T-helper 2 cell treated with Interferon-gamma antibody and Interleukin-4, amounts not matched to agents 100 ng/mL and 5 ng/mL, for 36 hours (primary cell): ENCODE measurements at regions not wholly inside any gene's neighbourhood (a gene's known extent, or its start where the extent isn't known, plus 50 kb on each side); places are given as distances from the start of the nearest gene placed in this dataset.
"Not testable (repeated sequence)": the region's sequence is repeated elsewhere in the genome, so short reads cannot be mapped to it uniquely, and the experiment has no call there.

Experiments
- intact Hi-C: fragments of 100-400 bp; cut with micrococcal nuclease; formaldehyde crosslinking; loops from one replicate; pipeline ENCODE4 v1.15.1; 2023

DNA sequence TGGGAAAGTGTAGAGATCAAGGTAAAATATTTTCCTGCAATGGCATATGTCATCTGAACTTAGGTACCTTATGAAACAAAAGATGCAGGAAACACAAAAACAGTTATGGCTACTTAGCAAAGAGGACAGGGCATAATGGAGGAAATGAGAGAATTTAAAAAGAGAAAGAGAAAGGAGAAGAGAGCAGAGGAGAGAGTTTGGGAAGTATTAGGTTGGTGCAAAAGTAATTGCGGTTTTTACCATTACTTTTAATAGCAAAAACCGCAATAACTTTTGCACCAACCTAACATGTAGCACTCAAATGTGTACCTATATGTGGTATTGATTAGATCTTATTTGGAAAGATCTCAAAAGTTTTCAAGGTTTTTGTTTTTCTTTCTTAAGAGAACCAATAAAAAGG is 160.1 kb upstream of the ACTBL2 start:
- intact Hi-C loops, result no loop called here

DNA sequence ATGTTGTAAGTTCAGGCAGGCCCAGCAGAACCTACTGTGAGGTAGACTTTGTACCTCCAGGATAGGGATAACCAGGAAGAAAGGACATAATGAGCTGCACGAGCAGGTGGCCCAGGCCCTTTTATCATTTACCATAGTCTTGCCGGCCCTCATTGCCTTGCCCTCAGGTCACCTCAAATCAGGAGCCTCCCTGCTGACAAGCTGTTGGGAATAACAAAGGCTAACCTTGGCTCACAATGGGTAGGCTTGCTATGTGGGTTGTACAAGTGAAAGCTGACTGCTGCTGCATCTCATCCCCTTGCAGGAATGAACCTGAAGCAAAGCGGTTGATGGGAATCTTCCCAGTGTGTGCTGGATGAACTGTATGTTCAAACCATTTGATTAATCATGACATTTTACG is 159.5 kb upstream of the ACTBL2 start:
- intact Hi-C loops, result no loop called here

DNA sequence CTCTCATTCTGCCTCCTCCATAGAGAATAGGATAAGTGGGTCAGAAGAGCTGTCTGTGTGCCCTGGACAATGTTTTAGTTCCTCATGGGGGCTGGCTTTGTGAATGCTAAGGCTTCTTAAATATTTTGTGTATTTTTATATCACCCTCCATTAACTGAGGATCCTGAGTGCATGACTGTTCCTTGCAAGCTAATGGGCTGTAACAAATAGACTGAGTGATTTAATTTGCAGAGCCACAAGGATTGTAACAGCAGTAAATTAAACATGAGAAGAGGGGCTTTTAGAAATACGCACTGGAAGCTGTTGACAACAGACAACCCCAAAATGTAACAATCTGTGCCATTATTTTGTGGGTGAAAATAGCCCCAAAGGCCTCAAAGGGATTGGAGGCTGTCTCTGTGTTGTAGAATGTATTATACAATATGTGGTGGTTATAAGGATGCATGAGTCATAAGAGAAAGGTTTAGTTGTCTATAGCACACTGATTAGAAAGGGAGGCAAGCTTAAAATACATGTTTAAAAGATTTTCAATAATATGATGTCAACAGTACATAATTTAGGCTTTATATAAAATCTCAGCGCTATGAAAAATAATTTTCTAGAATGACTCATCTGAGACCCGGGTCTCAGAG is 152.7 kb upstream of the ACTBL2 start:
- intact Hi-C loops, result no loop called here

DNA sequence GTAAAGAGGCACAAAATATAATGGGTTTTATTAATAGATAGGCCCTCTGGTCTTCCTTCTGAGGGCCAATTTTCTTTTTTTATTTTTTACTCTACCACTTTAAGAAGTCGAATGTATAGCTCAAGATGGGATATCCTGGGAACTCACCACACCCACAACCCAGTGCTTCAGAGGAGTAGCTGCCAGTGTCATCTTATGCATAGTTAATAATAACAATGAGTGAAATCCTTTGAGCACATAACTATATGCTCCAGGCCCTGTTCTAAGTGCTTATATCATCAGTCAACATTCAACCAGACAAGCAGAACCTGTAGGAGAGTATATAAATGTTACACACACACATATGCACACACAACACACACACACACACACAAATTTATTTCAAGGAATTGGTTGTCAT is 150.3 kb upstream of the ACTBL2 start:
- intact Hi-C loops, result no loop called here

DNA sequence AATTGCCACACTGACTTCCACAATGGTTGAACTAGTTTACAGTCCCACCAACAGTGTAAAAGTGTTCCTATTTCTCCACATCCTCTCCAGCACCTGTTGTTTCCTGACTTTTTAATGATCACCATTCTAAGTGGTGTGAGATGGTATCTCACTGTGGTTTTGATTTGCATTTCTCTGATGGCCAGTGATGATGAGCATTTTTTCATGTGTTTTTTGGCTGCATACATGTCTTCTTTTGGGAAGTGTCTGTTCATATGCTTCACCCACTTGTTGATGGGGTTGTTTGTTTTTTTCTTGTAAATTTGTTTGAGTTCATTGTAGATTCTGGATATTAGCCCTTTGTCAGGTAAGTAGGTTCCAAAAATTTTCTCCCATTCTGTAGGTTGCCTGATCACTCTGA is 148.5 kb upstream of the ACTBL2 start:
- intact Hi-C loops, result not testable (repeated sequence)

DNA sequence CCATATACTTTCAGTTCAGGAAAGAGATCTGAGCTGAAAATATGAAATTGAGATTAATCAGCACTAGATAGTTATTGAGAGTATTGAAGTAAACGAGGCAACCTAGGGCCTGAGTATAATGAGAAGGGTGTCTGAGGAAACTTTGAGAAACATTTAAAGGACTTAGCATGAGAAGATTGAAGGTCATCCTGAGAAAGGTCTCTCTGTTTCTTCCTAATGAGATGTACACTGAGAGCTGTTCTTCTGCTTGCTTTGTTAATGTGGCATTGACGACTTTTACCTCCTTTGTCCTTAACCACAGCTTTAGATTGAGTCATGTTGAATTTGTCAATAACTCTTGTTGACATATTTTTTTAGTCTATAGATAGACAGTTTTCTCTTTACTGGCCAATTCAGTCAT is 145.1 kb upstream of the ACTBL2 start:
- intact Hi-C loops, result no loop called here

DNA sequence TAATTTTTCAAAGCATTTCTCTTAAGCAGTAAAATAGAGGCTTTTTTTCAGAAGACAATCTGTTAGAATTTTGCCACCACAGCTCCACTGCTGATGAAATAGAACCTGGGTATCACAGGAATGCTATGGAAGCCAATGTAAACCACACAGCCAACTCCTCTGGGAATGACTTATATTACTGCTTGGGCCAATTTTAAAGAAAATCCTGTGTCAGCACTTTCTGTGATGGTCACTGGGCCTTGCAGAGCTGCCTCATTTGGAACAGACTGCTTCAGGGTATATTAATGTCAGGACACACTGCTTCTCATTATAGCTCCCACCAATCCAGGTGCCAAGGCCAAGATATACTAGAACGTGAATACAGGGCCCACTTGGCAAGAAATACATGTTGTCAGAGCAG is 144.1 kb upstream of the ACTBL2 start:
- intact Hi-C loops, result no loop called here

DNA sequence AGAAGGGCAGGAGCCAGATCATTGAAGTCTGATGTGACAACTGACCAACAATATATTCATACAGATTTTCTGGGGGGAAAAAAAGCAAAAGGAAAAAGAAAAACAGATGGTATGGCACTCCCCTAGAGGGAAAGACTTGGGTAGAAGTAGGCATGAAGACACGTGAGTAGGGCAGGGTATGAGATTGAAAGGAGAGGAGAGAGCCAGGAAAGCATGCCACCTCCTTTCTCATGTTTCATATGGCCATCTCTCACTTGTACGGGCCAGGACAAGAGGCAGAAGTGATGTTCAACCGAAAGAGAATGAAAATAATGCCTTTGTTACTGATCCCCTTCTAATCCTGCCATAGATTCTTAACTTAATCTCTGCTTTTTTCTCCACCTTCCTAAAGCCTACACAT is 139.0 kb upstream of the ACTBL2 start:
- intact Hi-C loops, result no loop called here

DNA sequence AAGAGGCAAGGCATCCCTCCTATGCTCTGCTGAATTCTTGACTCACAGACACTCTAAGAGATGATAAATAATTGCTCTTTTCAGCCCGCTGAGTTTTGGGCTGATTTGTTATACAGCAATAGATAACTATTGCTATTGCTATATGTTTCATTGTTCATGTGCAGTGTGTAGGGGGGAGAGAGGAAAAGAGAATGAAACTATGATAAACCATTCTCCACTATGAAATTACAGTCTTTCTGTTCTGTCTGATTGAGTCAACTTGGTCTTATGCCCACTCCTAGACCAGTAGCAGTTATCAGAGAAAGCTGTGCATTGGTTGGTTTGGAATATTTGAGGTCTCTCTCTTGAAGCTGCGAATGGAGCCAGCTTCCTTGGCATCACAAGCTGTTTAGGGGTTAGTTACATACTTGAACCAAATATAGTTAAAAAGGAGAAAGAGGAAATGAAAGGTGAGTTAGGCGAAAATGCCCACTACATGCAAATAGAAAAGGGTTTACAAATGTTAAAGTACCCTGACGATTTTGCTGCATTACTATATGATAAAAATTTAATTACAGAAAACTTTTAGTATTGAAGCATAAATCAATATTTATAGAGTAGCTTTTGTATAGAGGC is 136.3 kb upstream of the ACTBL2 start:
- intact Hi-C loops, result no loop called here

DNA sequence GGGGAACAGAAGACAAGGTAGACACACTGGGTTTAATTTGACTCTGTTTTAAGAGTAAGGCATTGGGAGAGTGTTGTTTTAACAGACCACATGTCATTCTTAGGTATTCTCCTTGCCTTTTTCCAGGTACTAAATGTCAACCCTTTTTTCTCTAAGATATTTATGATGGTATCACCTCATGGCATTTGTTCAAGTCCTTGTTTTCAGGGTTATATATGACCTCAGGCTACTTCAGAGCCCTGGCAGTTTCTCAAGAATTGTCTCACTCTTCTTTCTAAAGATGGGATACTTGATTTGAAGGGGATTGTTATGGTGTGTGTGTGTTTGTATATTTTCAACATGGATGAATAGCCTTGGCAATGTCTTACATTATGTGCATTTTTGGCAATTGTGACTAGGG is 131.1 kb upstream of the ACTBL2 start:
- intact Hi-C loops, result no loop called here

DNA sequence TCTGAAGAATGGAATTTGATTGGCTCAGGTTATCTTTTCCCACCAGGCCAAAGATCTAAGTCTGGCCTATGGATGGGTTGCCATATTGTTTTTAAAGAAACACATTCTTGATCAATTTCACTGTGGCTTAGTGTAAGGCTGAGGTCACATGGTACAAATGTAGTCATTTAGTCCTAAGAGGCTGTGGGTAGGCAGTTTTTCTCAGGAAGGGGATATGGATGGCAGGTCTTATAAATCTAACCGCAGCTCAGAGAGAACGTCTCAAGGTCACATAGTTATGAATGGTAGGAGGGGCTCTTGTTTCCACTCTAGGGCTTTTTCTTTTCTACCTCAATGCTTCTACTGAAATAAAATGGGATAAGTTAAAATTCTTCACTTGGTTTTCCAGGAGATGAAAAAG is 128.6 kb upstream of the ACTBL2 start:
- intact Hi-C loops, result no loop called here

DNA sequence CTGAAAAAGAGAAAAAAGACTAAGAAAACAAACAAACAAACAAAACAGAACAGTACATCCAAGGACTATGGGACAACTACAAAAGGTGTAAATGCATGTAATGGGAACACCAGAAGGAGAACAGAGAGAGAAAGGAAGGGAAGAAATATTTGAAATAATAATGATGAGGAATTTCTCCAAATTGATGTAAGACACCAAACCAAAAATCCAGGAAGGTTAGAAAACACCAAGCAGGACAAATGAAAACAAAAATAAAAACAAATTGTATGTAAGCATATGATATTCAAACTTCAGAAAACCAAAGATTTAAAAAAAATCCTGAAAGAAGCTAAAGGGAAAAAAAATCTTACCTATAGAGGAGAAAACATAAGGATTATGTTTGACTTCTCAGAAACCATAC is 125.9 kb upstream of the ACTBL2 start:
- intact Hi-C loops, result no loop called here

DNA sequence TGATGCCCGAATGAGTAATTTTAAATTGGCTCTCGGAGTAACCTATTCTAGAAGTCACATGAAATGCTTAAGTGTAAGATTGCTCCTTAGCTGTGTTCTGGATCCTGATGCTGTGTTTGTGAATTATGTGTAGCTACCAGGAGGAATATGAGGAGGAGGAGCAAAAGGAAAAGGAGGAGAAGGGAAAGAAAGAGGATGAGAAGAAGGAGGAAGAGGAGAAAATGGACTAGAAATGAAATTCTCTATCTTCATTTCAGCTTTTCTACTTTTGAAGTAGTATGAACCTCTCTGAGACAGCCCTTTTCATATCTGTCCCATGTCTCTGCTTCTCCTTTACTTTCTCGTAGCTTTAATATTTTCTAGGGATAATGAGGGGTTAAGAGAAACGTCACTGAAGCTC is 119.4 kb upstream of the ACTBL2 start:
- intact Hi-C loops, result no loop called here

DNA sequence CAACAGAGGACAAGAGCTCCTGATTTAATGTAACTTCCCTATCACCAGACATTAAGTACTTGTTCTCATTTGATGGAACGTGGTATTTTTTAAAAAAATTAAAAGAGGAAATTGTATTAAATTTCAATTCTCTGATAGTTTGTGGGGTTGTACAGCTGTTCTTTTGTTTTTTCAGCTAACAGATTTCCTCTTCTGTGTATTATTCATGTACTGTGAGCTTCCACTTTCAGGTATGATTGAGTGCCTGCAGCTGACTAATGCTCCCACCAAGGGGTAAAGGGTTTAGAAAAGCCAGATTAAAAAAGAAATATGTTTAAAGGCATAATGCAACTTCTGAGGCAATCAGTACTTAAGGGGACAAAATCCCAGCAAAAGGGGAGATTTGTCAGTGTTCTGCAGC is 117.7 kb upstream of the ACTBL2 start:
- intact Hi-C loops, result no loop called here

DNA sequence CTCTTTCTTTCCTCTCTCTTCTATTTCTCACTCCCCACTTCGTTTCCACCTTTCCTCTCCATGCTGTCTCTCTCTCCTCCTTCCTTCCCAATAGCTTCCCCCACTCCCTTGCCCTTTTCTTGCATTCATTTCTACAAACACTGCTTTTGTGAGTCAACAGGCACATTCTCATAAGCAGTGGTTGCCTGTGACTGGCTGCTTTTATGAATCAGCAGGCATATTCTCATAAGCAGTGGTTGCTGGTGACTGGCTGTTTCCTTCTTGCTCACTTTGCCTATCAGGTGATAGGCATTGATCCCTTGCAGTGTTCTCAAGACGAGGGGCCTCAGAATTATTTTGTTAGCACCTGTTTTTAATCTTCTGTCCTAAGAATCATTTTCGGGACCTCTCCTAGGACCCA is 116.1 kb upstream of the ACTBL2 start:
- intact Hi-C loops, result no loop called here

DNA sequence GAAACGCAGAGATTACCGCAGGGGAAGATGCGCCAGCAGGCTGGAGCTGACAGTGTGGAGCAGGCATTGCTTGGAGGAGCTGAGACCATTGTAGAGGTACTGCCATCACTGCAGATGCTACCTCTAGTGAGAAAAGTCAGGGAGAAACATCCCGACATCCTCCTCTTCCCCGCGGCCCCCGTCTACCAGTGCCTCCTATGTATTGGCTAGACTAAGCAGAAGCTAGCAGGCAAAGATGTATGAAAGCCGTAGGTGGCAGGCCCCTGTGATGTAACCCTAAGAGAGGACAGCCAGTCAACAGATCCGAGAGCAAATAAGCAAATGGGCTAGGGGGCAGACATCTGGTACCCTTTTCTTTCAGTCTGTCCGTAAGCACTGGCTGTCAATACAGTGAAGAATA is 115.5 kb upstream of the ACTBL2 start:
- intact Hi-C loops, result no loop called here

DNA sequence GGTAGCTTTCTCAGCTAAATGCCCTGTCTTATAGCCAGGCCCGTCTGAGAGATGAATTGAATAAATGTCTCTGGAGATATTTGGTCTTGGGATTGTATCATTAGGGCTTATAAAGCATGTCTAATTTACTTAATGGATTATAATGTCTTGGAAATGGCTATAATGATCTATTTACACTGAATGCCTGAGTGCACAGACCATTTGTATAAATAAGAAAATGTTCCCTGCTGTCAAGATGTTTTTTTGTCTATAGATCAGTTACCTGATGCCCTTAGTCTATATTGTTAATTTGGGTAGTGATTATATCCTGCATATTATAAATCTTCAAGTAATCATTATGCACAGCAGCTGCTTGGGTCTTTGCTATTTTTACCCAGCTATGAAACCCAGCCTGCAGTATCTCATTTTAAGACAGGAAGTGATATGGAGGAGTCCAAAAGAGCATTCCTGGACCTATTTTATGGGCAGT is 112.9 kb upstream of the ACTBL2 start:
- intact Hi-C loops, result no loop called here

DNA sequence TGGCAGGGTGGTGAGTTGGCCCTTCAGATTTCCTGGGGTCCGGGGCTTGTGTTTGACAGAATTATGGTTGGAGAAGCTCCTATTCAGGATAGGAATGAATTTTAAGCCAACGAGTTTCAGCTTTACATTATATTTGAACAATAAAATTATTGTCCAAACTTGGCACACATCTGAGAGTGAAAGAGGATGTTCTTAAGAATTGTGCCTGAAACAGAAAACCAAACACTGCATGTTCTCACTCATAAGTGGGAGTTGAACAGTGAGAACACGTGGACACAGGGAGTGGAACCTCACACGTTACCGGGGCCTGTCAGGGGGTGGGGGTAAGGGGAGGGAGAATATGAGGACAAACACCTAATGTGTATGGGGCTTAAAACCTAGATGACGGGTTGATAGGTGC is 111.8 kb upstream of the ACTBL2 start:
- intact Hi-C loops, result no loop called here

DNA sequence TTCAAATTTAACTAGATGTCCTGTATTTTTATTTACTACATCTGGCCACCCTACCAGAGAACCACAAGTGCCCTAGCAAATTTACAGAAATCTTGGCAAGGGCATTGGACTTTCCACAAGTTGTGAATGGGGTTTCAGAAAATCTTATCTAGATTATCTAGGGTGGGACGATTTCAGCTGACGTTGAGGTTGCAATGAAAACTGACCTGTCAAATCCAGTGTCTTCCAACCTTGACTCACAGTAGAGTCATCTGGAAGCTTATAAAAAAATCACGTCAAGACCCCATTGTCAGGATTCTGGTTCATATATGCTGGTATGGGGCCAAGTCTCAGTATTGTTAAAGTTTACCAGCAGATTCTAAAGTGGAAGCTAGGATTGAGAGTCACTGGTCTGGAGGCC is 109.6 kb upstream of the ACTBL2 start:
- intact Hi-C loops, result no loop called here

DNA sequence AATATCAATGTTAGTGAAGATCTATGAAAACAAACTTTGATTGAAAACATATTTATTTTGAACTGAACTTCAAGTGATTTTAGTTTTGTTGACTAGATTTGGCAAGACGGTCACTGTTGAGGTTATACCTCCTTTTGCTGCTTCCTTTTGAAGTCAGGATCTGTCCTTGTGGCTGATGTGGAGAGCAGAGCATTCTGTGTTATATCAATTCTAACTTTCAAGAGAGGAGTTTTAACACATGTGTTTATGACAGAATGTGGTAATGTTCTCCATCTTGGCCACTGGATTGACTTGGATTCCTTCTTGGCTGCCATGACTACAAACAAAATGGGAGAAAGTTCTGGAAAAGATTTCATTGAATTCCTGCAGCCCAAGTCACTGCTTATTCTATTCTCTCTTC is 104.0 kb upstream of the ACTBL2 start:
- intact Hi-C loops, result no loop called here

DNA sequence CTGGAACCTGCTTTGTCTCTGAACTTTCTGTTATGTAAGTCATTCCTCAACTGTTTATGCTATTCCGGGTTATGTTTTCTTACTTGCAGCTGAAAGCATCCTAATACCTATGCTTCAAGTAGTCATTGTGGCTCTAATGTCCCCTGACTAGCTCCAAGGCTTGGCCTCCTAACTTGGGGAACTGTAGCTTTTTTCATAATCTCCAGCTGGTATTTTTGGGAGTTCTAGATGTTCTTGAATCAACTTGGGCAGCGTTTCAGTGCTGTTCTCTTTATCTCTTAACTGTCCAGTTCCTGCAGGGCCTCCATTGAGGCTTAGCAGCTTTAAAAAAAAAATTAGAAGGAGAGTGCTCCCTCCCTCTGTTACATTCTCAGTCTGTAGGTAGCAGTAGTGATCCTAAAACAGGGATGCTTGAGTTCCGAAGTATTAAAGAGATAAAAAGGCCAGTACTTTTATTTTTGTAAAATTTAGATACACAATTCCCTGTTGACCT is 100.0 kb upstream of the ACTBL2 start:
- intact Hi-C loops, result no loop called here

DNA sequence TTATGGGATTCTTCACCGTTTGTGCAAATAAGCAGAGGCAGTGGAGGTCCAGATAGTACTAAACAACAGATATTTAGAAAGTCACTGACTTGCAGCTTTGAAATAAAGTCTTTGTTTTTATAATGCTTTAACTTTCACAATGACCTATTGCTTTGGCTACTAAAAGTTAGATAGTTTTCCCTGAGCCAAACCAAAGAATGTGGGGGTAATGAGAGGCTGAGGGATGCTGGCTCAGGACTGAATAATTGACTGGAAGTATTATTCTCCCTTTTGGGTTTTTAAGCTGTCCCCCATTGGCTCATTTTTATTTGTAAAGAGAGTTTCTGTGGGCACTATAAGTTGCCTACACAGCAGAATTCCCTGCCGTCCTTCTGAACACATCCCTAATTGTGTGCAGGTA is 99.2 kb upstream of the ACTBL2 start:
- intact Hi-C loops, result no loop called here

DNA sequence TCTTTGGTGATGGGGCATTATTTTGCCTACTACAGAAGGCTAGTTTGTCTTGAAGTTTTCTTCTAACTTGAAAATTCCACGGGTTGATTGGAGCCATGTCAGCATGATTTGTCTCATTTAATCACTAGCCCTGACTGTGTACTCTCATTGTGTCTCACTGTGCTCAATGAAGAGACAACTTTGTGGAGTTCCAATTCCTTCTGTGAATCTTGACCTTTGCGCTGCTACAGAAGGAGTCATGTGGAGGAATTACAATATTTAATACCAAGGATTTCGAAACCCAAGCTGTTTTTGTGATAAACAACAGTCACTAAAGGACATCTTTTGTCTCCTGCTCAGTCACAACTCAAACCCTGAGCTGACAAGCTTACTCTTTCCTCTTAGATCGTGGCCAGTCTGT is 98.6 kb upstream of the ACTBL2 start:
- intact Hi-C loops, result no loop called here
